Thoracic aorta (tissue), 2 donors: ENCODE measurements at regions not wholly inside any gene's neighbourhood (a gene's known extent, or its start where the extent isn't known, plus 50 kb on each side); places are given as distances from the start of the nearest gene placed in this dataset.
"Not testable (repeated sequence)": the region's sequence is repeated elsewhere in the genome, so short reads cannot be mapped to it uniquely, and the experiment has no call there.

ENCODE experiments used
- ATAC-seq: fragments of 150-250 bp; one replicate; pipeline ENCODE4 v1.8.0; 2017; ENCODE audit warnings: low read depth; ENCODE audit not compliant: insufficient number of reproducible peaks, low FRiP score
- DNase-seq: peaks from one replicate; pipeline ENCODE4 v3.0.0-alpha.2; 2020; ENCODE audit warnings: low spot score
- H3K27ac ChIP-seq, 2 donors: fragments of 200-600 bp; sonication (generic); 1 replicate in 1 of 2; 2 replicates in 1 of 2; pipeline ENCODE4 v1.5.1; 2016; ENCODE audit warnings: mild to moderate bottlenecking in 2 of 2, moderate library complexity in 2 of 2
- H3K27me3 ChIP-seq: fragments of 200-600 bp; sonication (generic); replicated peaks from 2 replicates; pipeline ENCODE4 v1.6.0; 2016; ENCODE audit warnings: mild to moderate bottlenecking; ENCODE audit not compliant: insufficient read depth
- H3K36me3 ChIP-seq: fragments of 200-600 bp; sonication (generic); one replicate; pipeline ENCODE4 v1.5.1; 2016
- H3K4me1 ChIP-seq, 2 donors: fragments of 200-600 bp; sonication (generic); 1 replicate in 1 of 2; 2 replicates in 1 of 2; pipeline versions ENCODE4 v1.5.1 to v1.6.0; 2016; ENCODE audit warnings: low read depth in 2 of 2, mild to moderate bottlenecking in 1 of 2; ENCODE audit not compliant: control insufficient read depth in 1 of 2
- H3K4me3 ChIP-seq: fragments of 200-600 bp; sonication (generic); 2 replicates; pipeline ENCODE4 v1.5.1; 2016; ENCODE audit warnings: mild to moderate bottlenecking
- H3K9me3 ChIP-seq: fragments of 200-600 bp; sonication (generic); 2 replicates; pipeline ENCODE4 v1.5.1; 2016
- CTCF ChIP-seq: fragments of 200-600 bp; sonication (generic); IDR thresholded peaks from one replicate; pipeline ENCODE4 v1.5.1; 2019; ENCODE audit warnings: antibody characterized with exemption

GRCh38 chr6:12537389-12537788 lies 179.2 kb upstream of the PHACTR1 start:
- ATAC-seq (no peak), DNase-seq (no peak)
- Histone ChIP-seq H3K9me3 (no peaks in the 10 kb centered on the region), H3K4me1 (peaks cover 4 to 18% of the 10 kb centered on the region in 2 donors), H3K4me3 (no peak overlapping the region), H3K36me3 (no peaks in the 10 kb centered on the region), H3K27ac (no peak overlapping the region), H3K27me3 (no peaks in the 10 kb centered on the region)
- TF ChIP-seq CTCF: no peak

GRCh38 chr6:12538881-12539357 lies 177.6 kb upstream of the PHACTR1 start:
- Histone ChIP-seq H3K4me1 (peaks cover 4 to 22% of the 10 kb centered on the region in 2 donors), H3K36me3 (no peaks in the 10 kb centered on the region), H3K4me3 (no peak overlapping the region), H3K9me3 (no peaks in the 10 kb centered on the region), H3K27ac (no peak overlapping the region), H3K27me3 (no peaks in the 10 kb centered on the region)
- ATAC-seq (no peak), DNase-seq (no peak)
- TF ChIP-seq CTCF: no peak

DNA sequence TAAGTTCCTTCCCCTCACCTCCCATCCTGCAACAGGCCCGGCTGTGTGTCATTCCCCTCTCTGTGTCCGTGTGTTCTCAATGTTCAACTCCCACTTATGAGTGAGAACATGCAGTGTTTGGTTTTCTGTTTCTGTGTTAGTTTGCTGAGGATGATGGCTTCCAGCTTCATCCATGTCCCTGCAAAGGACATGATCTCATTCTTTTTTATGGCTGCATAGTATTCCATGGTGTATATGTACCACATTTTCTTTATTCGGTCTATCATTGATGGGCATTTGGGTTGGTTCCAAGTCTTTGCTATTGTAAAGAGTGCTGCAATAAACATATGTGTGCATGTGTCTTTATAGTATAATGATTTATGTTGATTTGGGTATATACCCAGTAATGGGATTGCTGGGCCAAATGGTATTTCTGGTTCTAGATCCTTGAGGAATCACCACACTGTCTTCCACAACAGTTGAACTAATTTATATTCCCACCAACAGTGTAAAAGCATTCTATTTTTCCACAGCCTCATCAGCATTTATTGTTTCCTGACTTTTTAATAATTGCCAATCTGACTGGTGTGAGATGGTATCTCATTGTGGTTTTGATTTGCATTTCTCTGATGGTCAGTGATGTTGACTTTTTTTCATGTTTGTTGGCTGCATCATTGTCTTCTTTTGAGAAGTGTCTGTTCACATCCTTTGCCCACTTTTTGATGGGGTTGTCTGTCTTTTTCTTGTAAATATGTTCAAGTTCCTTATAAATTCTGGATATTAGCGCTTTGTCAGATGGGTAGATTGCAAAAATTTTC lies 174.1 kb upstream of the PHACTR1 start:
- H3K27me3 ChIP-seq, H3K4me3 ChIP-seq, H3K27ac ChIP-seq, ATAC-seq, H3K9me3 ChIP-seq, DNase-seq, H3K36me3 ChIP-seq: not testable (repeated sequence)
- H3K4me1 ChIP-seq: peaks cover 14 to 41% of the 10 kb centered on the region in 2 donors

DNA sequence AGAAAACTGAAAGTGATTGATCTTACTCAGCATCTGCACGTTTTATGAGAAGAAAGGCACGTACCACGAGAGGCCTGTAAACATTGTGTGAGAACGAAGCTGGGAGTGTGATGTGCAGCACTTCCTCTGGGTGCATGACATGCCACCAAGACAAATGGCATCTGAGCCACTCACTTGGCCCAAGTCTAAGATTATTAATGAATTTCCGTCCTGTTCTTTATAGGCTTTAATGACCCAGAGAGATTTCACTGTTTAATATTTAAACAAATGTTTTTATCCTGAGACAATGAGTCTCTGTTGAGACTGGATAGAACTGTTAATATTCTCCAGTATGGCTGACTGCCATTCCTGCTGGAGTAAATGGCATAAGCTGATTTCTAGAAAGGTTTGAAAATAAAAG lies 172.6 kb upstream of the PHACTR1 start:
- Histone ChIP-seq H3K36me3 (no peaks in the 10 kb centered on the region), H3K27ac (no peak overlapping the region), H3K4me1 (peaks cover 12 to 41% of the 10 kb centered on the region in 2 donors), H3K9me3 (no peaks in the 10 kb centered on the region), H3K27me3 (no peaks in the 10 kb centered on the region), H3K4me3 (no peak overlapping the region)
- no peak for DNase-seq
- no peak for TF ChIP-seq CTCF
- ATAC-seq: no peak

DNA sequence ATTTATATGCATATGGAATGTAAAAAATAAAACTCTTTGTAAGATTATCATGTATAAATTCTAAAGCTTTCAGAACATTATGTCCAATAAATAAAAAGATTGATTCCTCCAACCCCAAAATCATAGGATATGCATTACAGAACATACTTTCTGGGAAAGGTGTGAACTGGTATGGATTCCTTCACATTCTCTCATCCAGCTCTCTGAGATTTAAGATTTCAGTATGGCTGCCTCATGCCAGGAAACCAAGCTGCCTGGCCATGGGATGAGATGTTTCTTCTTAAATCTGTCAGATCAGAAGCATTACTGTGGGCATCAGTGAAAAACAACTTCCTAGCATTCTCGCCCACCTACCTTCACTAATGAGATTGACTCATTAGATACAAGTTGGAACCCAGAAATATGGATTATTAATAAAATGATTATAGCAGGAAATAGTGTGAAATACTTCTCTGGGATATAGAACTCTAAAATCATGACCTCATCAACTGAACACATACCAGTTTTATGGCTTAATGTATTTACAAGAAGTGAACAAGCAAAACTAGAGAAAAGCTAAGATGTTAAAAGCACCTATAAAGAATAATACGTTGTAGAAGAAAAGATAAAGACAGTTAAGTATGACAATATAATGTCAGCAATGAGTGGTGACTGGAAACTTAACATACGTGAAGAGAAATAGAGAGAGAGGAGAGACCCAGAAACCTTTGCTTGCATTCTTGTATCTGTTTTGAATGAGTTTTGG lies 171.6 kb upstream of the PHACTR1 start:
- Histone ChIP-seq H3K9me3 (no peaks in the 10 kb centered on the region), H3K4me1 (peaks cover 14 to 49% of the 10 kb centered on the region in 2 donors), H3K27ac (no peak overlapping the region), H3K4me3 (no peak overlapping the region), H3K36me3 (no peaks in the 10 kb centered on the region), H3K27me3 (no peaks in the 10 kb centered on the region)
- no peak for TF ChIP-seq CTCF
- DNase-seq (no peak), ATAC-seq (no peak)
